GM21619 (cell line): ENCODE measurements at regions not wholly inside any gene's neighbourhood (a gene's known extent, or its start where the extent isn't known, plus 50 kb on each side); places are given as distances from the start of the nearest gene placed in this dataset.

ENCODE experiments used
- ATAC-seq: cut with Tn5 transposase; IDR thresholded peaks from one replicate; pipeline ENCODE4 v1.9.1; 2021; ENCODE audit not compliant: unreplicated experiment

DNA sequence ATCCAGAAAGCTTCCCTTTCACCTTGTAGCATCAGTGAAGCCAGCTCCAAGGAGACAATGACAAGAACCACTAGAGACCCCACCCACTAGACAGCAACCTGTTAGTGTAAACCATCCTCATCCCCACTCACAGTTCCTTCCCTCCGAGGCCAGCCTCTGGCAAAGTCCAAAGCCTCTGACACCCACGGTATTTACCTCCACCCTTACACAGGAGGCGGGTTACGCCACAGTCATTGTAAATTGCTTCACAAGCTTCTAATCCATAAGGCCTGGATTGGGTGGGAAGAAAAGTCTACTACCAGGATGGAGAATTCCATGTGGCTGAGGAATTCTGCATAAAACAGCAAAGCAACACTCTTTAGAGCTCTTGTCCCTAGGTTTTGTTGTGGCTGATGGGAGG lies 287.4 kb downstream of the BUD13 start:
- ATAC-seq: no peak

DNA sequence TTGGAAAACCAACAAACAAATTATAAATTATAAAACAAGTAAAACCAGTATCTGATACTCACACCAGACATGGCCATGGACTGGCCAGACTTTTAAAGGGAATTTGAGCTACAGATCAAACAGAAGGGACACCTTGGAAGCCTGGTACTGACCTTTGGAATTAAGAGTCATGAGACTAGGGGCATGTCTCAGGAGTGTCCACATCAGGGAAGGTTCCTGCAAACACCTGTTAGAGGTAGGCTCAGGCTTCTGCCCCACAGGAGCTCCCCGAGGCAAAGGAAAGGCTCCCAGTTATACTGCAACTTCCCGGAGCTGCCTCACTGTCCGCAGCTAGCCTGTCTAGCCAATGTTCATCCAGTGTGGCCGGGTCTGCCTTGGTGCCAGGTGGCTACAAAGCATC lies 290.1 kb downstream of the BUD13 start:
- ATAC-seq: no peak

DNA sequence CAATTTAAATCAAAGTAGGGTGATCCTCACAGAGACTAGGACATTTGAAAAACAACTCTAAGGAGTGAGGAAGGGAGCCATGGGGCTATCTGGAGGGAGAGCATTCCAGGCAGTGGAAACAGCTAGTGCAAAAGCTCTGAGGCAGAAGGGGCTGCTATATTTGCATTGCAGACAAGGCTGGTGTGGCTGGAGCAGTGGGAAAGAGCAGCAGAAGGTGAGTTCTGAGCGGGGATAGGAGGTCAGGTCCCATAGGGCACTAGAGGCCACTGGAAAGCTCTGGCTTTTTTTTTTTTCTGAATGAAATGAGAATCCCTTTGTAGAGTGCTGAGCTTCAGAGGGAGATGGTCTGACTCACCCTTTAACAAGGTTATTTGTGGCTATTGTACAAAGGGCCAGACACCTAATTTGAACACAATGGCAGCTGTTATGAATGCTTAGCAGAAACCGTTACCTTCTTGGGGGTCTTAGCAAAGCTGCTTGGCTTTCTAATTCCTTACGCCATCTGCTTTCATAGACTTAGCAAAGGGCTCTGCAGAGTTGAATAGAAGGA lies 291.6 kb downstream of the BUD13 start:
- no peak for ATAC-seq

DNA sequence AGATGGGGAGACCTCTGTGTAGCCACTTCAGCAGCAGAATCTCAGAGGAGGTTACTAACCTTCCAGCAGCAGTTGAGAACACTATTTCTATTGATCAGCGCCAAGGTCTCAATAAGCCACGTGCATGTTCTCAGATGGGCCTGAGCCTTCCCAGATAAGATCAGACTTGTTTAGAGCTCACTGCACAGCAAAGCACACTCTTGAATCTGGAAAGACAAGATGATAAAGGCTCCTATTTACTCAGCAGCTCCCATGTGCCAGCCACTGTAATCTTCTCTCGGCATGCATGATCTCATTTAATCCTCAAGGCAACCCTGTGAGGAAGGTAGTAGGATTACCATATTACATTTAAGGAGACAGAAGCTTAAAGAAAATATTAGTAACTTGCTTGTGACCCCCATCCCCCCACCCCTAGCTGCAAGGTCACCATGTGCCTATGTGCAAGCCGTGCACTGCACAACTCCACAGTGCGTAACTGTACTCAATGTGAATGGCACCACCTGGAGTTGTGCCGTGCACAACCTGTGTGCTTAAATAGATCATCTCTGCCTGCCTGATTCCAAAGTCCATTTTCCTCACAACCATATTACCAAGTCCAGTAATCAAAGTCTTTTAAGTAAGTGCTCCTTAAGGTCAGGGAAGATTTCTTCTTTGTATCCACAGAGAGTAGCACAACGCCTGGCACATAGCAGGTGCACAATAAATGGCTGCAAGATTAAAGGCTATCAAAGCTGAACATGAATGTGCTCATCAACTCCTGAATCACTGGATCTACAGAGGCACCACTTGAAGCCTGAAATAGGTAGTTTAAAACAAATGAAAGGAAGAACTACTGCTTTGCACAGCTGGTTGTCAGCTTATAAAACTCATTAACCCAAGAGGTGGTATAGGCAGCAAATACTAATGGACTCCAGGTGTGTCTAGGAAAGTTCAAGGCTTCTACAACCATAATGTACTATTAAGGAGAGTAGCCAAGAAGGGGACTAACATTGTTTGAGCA lies 293.8 kb downstream of the BUD13 start:
- ATAC-seq: no peak

DNA sequence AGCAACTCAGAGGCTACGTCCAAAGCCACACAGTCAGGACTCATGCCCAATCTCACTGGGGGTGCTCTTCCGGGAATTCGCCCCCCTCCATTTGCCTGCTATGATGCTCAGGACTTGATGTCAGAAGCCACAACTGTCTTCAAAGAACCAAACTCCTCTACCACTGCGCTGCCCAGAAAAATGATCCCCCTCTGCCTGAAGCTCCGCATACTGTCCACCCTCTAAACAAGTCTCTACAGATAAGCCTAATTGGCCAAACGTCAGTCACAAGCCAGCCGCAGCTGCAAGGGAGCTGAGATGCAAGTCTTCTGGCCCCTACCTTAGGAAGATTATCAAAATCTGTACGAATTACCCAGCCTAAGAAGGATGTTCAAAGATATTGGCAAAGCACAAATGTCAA lies 294.6 kb downstream of the BUD13 start:
- ATAC-seq: no peak

DNA sequence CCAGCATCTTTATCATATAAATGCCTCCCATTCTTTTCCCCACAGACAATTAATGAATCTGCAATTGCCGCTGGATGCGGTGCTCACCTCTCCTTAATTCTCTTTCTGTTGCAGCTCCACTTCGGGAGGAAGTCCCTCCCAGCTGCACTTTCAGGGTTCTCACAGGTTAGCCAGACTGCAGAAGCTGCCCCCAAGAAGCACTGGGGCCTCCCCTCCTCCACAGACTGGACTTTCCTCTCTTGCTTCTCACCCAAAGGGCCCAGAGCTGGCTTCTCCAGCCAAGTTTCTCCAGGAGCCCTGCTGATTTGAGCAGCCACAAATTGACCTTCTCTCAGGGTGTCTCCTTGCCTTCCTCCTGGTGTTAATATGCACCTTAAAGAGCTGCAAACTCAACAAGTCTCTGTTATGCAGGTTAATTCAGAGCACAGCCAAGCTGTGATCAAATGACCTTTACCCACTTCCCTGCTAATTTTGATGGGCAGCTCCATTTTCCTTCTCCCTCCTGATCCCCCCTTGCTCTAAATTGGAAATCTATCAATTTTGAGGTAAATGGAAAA lies 298.9 kb downstream of the BUD13 start:
- no peak for ATAC-seq

DNA sequence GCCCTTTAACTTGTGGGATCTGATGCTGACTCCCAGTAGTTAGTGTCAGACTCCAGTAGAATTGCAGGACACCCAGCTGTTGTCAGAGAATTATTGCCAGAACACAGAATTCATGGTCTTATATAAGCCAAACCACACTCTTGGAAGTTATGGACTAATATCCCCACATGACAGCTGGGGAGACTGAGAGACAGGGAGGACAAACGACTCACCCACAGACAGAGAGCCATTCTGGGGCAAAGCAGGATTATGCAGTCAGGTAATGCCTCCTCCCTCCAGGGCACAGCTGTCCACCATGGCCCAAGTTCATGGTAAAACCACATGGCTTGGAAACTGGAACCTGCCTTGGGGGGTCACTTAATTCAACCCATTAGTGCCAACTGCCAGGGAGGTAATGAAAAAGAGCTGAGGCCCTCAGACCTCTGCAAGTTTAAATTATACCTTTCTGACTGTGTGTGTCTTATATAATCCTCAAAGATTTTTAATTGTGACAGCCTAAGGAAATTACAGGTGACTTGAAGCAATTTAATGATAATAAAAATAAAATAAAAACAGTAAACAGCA lies 299.5 kb downstream of the BUD13 start:
- ATAC-seq: no peak

DNA sequence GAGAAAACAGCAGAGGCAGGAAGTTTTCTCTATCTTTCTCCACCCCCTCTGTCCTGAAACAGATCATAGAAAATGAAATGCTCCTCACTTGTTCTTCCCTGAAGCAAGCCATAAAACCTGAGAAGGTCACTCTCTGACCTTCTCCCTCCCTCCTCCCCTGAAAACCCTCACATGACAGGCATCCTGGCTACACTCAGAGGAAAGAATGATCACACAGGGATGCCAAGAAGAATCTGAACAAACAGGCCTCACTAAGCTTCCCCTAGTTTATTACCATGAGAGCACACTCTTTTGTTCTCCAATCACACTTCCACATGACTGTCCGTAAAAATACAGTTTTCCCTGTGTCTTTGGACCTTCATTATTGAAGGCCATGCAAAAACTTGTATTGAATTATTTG lies 300.1 kb downstream of the BUD13 start:
- ATAC-seq: no peak

DNA sequence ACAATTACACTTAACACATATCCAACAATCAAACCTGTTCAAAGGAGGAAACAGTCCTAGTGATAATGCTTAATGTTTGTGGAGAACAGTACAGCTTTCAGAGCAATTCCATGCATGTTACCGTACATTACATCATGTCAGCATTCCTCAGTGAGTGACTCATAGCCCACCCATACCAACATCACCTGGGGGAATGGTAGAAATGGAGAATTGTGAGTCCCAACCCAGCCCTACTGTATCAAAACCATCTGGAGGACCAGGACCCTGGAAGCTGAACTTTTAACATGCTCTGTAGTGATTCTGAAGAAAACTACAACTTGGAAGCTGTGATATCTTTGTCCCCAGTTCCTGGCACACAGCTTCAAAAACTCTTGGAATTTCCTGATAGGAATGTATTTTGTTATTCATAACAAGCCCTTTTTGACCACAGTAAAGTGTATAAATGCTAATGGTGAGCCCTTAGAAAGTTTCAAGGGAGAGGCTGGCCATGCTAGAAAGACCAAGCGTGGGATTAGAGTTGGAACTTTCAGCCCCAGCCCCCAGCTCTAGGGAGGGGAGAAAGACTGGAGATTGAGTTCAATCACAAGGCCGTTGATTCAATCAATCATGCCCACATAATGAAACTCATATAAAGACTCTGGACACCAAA lies 301.1 kb downstream of the BUD13 start:
- no peak for ATAC-seq

DNA sequence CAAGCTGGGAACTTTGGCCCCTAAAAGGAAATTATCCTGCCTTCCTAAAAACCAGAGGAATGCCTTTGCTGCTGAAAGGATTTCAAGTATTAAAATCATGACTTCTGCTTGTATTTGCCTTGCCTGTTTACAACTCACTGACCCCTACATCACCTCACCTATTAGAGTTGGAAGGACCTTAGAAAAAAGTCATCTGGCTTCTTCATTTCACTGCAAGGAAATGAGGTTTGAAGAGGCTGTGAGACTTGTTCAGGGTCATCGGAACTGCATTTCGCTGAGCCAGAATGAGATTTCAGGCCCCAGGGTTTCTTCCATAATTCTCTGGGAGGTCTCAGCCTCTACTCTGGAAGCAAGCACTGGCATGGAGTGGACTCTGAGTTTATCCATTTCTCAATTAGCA lies 304.1 kb downstream of the BUD13 start:
- no peak for ATAC-seq

DNA sequence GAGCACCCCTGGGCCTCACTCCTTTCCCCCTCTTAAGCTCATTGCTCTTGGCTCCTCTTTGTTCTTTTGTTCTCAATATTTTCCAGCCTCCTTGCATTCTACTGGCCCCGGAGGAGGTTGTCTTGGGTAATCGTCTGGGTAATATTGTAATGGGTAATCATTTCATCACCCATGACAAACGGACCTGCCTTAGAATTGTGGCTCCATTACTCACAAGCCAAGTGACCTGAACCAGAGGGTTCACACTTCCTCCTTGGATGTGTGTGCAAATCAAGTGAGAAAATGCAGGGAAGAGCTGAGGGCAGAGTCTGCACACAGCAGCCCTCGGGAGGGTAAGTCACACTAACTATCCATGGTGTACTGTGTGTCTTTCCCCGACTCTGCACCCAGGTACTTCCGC lies 305.0 kb downstream of the BUD13 start:
- no peak for ATAC-seq

DNA sequence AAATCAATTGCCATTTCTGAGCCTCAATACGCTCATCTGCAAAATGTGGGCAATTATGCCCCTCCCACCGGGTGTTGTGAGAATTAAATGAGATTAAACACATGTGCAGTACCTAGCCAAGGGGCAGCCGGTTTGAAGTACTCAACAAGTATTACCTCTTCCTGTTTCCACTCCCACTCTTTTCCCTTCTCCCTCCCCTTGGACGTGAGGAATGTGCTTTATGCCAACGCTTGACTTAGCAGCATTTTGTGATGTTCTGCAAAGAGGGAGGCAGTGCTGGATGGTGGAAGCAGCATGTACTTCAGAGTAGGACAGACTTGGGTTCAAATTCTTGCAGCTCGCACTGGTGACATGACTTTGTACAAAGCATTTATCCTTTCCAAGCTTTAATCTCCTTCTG lies 306.0 kb downstream of the BUD13 start:
- no peak for ATAC-seq

DNA sequence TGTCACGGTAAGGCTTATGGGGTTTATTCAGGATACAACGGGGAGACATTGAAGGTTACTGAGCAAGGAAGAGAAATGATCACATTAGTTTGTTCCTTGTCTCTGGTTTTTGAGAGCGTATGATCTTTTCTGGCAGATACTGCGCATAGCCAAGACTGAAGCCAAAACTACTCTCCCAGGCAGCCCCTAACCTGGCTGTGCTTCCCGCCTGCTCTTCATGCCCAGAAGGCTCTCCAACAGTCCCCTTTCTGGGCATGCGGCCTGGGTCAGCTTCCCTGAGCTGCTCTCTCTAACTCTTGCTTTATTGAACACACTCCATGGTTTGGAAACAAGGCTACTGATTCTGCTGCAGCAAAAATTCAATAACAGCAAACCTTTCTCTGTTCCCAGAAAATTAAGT lies 306.6 kb downstream of the BUD13 start:
- no peak for ATAC-seq

DNA sequence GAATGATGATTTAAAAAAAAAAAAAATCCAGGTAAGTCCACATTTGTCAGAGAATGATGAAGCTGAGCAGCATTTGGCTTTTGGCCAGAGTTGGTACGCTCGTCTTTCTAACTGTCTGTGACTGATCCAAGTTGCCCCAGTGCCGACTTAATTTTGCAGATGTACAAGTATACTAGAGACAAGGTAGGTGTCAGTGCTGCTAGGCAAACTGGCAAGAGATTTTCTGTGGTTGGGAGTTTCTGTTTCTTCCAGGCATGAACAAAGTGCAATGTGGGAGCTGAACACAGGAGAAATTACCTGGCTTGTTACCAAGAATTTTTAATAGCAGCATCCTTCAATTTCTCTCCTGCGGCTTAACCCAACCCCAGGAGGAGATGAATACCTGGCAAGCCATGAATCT lies 307.7 kb downstream of the BUD13 start:
- no peak for ATAC-seq

DNA sequence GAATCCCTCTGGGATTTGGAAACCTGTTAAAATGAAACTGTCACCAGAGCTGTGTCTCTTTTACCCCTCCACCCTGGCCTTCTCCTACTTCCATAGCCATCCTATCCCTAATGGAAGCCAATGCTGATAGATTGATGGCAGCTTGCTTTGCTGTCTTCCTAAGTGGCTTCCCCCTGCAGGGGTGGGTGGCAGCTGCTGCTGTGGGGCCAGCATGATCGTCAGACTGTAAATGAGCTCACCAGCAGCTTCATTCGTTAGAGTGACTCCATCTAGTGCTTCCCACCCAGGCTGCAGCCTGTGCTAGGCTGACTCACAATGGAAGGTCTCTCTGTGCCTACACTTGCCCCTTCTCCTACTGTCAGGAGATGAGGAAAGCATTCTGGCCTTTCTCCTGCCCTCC lies 311.0 kb downstream of the BUD13 start:
- ATAC-seq: no peak

DNA sequence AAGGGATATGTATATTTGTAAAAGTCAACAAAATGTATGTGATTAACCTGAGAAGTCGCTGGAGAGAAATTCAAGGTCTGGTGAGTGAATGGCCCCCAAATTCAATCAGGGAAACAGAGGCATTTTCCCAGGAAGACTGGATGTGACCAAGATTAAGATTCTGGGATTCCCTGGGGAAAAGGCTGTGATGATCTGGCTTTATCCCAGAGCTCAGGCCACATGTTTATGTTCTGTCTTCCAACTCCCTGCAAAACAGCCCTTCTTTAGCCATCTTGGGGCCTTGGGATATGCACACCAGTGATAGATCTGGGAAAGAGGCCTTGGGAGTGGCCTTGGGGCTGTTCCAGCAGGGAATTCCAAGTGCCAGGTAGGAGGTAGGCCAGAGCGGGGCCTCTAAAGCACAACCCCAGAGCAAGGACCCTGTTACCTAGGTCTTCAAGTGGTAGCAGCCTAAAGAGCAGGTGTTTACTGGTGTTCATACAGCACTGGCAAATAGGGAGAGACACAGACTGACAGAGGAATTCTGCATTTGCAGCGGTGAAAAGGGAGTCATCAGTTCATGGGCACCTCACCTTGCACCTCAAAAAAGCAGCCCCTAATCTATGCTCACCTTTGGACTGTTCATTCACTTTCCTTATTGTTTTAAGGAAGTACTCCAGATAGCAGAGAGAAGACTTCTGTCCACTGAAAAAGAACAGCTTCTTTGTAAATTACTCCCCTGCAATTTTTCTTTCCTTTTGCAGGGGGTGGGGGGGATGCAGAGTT lies 312.4 kb downstream of the BUD13 start:
- no peak for ATAC-seq

DNA sequence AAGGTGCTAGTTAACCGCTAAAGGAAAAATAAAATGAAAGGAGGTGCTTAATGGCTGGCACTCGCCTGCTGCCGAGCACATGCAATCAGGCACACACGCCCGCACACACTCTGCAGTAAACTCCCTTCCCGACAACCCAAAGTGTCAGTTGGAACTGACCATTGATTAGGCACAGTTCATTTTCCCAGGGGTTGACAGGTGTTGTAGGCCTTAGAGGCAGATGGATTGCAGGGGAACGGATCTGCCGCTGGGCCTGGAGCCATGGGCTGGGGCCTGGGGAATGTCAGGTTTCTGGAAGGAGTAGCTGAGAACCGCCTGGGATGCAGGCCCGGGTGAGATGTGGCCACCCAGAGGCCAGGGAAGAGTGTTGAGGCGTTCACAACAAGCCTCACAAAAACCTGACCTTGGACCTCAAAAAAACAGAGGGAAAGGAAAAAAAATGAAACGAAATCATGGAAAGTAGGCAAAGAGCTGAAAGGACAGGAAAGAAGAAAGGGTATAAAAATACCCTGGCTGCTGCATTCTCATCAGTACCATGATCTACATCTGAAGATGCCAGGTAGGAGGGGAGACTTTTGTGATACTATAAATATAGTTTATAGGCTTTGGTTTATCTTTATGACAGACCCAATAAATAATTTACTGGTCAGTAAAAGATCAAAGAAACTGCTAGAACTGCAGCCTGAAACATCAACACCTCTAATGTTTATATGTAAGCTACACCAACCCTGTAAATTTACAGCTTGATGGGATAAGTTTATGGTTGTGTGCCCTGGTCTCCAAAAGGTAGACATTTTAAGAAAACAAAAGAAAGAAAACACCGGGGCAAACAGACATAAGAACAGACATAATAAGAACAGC lies 313.4 kb downstream of the BUD13 start:
- no peak for ATAC-seq

DNA sequence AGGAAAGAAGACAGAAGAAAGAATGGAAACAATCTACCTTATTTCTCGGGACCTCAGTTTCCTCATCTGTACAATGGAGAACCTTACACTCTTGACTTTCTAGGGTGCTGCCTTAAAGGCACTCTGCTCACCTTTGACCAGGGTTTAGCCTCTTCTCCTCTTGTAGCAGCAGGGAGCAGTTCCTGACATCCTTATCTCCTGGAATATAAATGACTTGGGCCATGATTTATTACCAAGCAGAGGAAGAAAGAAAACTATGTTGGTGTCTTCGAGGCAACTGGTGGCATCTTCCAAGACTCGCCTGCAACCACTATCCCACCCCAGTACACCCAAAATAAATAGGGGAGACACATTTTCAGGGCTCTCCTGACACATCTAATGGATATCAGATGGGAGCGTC lies 314.2 kb downstream of the BUD13 start:
- ATAC-seq: no peak

DNA sequence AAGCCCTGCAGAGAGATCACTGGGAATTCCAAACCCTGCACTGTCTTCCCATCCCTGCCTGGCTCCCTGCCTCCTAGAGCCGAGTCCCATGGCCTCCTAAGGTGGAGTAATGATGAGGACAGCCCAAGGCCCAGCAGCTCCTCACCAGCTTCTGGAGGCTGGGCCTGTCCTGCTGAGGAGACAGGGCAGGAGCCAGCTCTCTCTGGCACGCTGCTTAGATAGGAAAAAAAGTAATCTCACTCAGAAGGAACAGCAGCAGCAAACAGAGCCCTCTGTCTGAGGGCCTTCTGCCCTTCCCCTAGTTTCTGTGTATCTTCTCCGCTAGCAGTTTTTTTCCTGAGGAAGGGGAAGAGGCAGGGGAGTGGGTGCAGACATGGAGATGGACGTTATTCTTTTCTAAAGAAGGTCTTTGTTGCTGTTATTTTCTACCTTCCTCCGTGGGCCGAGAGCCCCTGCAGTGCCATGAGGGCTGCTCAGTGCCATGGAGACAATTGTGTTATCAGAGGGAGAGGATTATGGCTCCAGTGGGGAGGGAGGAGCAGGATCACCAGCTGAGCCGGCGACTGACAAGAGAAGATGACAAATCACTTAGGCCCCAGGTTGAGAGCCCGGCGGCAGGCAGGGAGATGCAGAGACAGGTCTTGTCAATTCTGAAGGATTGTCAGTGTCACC lies 315.3 kb downstream of the BUD13 start:
- ATAC-seq: no peak
